ENCODE measurements at regions not wholly inside any gene's neighbourhood (a gene's known extent, or its start where the extent isn't known, plus 50 kb on each side); places are given as distances from the start of the nearest gene placed in this dataset.

DNA sequence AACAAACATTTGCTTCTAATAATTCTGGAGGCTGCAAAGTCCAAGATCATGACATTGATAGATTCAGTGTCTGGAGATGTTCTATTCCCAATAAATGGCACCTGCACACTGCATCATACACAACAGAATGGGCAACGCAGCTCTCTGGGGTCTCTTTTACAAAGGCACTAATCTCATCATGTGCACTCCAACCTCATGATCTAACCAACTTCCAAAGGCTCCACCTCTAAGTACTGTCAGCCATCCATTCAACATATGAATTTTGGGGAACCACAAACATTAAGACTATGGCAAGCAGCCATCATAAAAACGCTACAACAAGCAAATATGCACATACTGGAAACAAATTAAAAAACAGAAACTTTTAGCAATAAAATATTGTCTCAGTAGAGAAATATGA, 121.1 kb downstream of the CYLC2 start (continued):
- TF ChIP-seq RAD21 (IDR thresholded peaks at IDR 0.05 in 1 of 2, conservative IDR thresholded peaks at IDR 0.05 in 1 of 2; ENCODE audit: low read depth in 2 of 2, low read length in 2 of 2) (no peak), SP2 (IDR thresholded peaks at IDR 0.05; ENCODE audit: low read length) (no peak), NRF1 (IDR thresholded peaks at IDR 0.05; ENCODE audit: low read depth, low read length) (no peak), PHF8 (conservative IDR thresholded peaks at IDR 0.05; ENCODE audit: low read depth, low read length) (no peak), SIX5 (IDR thresholded peaks at IDR 0.05; ENCODE audit: low read depth, low read length) (no peak), JUN (IDR thresholded peaks at IDR 0.05; ENCODE audit: low read depth, low read length) (no peak), HDAC6 (IDR thresholded peaks at IDR 0.05; ENCODE audit: low read depth, low read length) (no peak), BACH1 (IDR thresholded peaks at IDR 0.05; ENCODE audit: low read length) (no peak)
